HCT116 (cell line): ENCODE measurements at regions not wholly inside any gene's neighbourhood (a gene's known extent, or its start where the extent isn't known, plus 50 kb on each side); places are given as distances from the start of the nearest gene placed in this dataset.

Experiments
- JUND ChIP-seq: IDR thresholded peaks from 2 replicates; pipeline ENCODE4 v1.6.1; 2012
- POLR2A ChIP-seq: IDR thresholded peaks from 2 replicates; pipeline ENCODE4 v1.7.0; 2011; ENCODE audit warnings: borderline replicate concordance; ENCODE audit not compliant: insufficient read depth, insufficient read length; ENCODE audit errors: extremely low read depth
- POLR2AphosphoS5 ChIP-seq: IDR thresholded peaks from 2 replicates; pipeline ENCODE4 v1.6.1; 2011; ENCODE audit warnings: mild to moderate bottlenecking, low read depth, low read length, moderate library complexity
- SP1 ChIP-seq: IDR thresholded peaks from 2 replicates; pipeline ENCODE4 v1.6.1; 2012; ENCODE audit warnings: low read depth
- TF ChIP-seq, protein P1 (sequence below), 3 experiments: fragments of 200-600 bp in 1 of 3; sonication (generic) in 1 of 3; IDR thresholded peaks in 2 of 3; conservative IDR thresholded peaks in 1 of 3; 2 replicates each; pipeline ENCODE4 v1.5.1; 2012 to 2017; ENCODE audit warnings: low read depth in 2 of 3, low read length in 2 of 3, antibody characterized with exemption in 1 of 3, borderline replicate concordance in 1 of 3, control low read depth in 1 of 3, mild to moderate bottlenecking in 1 of 3, mixed read lengths in 1 of 3, mixed run types in 1 of 3, moderate library complexity in 1 of 3; ENCODE audit not compliant: insufficient read depth in 1 of 3

DNA sequence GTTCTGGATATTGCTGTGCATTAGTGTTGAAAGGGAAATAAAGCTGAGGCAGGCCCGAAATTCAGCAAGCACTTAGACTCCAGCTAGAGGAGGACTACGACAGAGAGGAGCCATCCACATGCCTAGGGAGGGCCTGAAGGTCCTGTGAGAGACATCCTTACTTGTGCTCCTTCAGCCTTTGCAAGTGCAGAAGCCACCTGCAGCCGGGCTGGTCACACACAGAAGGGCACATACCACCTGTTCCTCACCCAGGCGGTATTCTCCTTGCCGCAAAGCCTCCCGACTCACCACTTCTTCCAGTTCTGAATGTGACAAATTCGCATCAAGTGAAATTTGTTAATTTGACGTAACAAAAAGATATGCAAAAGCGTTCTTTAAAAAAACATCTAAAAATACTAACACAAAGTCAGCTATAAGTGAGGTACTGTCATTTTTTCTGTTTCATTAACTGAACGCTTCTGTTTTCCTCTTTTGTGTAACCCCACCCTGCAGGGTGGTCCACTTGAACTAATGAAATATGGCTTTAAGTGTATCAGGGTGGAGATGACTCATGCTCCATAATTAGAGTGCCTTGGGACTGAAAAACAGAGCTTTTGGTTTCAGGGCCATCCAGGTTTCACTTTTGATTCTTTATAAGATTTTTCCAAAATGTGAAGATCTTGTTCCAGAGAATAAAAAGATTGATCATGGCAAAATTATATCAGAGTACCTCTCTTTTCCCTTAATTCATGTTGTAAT lies 467.9 kb upstream of the ATP11B start:
- TF ChIP-seq JUND (0 out of 2 replicates have a peak, but pooled peaks have one; percentile 9), SP1 (no peak), POLR2A (no peak), POLR2AphosphoS5 (no peak)
- TF ChIP-seq, protein P1, sequence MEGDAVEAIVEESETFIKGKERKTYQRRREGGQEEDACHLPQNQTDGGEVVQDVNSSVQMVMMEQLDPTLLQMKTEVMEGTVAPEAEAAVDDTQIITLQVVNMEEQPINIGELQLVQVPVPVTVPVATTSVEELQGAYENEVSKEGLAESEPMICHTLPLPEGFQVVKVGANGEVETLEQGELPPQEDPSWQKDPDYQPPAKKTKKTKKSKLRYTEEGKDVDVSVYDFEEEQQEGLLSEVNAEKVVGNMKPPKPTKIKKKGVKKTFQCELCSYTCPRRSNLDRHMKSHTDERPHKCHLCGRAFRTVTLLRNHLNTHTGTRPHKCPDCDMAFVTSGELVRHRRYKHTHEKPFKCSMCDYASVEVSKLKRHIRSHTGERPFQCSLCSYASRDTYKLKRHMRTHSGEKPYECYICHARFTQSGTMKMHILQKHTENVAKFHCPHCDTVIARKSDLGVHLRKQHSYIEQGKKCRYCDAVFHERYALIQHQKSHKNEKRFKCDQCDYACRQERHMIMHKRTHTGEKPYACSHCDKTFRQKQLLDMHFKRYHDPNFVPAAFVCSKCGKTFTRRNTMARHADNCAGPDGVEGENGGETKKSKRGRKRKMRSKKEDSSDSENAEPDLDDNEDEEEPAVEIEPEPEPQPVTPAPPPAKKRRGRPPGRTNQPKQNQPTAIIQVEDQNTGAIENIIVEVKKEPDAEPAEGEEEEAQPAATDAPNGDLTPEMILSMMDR (IDR thresholded peaks at IDR 0.05 in 2 of 3, conservative IDR thresholded peaks at IDR 0.05 in 1 of 3; ENCODE audit: borderline replicate concordance in 1 of 3, insufficient read depth in 1 of 3, low read depth in 2 of 3, low read length in 2 of 3): no peak
